GM06990 (cell line): ENCODE measurements at regions not wholly inside any gene's neighbourhood (a gene's known extent, or its start where the extent isn't known, plus 50 kb on each side); places are given as distances from the start of the nearest gene placed in this dataset.

Source experiments
- DNase-seq: peaks from one replicate; pipeline ENCODE4 v3.0.0-alpha.2; 2011; ENCODE audit not compliant: insufficient read length; ENCODE audit errors: extremely low read depth
- H3K27me3 ChIP-seq: replicated peaks from 2 replicates; pipeline ENCODE4 v1.6.0; 2011; ENCODE audit warnings: low read length; ENCODE audit not compliant: control insufficient read depth, insufficient read depth
- H3K36me3 ChIP-seq: 2 replicates; pipeline ENCODE4 v1.5.1; 2011; ENCODE audit warnings: low read length; ENCODE audit not compliant: control insufficient read depth, insufficient read depth
- H3K4me3 ChIP-seq: replicated peaks from 2 replicates; pipeline ENCODE4 v1.5.1; 2011; ENCODE audit warnings: low read depth, mild to moderate bottlenecking, control low read depth, low read length
- TF ChIP-seq, protein P1 (sequence below): IDR thresholded peaks from 2 replicates; pipeline ENCODE4 v1.5.1; 2011; ENCODE audit warnings: low read length, control low read depth, mild to moderate bottlenecking, inconsistent platforms; ENCODE audit not compliant: insufficient read depth, poor library complexity, severe bottlenecking

DNA sequence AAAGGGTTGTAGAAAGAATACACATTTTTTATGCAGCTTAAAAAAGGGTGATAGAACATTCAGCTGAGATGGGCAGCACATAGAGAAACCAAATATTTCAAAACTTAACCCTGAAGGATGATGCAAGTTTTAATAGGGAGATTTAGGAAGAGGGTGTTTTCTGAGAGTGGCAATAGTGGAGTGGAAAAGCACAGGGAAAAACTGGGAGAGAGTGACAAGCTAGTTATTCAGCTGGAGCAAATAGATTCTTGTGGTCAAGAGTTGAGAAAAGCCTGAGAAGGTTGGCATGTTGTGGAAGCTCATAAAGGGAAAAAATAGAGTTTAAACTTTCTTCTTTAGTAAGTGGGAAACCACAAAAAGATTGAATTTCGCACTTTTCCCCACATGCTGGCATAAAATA is 359.6 kb upstream of the PITX2 start:
- Histone ChIP-seq H3K27me3 (no peaks in the 10 kb centered on the region), H3K36me3 (no peaks in the 10 kb centered on the region), H3K4me3 (no peak overlapping the region)
- TF ChIP-seq, protein P1, sequence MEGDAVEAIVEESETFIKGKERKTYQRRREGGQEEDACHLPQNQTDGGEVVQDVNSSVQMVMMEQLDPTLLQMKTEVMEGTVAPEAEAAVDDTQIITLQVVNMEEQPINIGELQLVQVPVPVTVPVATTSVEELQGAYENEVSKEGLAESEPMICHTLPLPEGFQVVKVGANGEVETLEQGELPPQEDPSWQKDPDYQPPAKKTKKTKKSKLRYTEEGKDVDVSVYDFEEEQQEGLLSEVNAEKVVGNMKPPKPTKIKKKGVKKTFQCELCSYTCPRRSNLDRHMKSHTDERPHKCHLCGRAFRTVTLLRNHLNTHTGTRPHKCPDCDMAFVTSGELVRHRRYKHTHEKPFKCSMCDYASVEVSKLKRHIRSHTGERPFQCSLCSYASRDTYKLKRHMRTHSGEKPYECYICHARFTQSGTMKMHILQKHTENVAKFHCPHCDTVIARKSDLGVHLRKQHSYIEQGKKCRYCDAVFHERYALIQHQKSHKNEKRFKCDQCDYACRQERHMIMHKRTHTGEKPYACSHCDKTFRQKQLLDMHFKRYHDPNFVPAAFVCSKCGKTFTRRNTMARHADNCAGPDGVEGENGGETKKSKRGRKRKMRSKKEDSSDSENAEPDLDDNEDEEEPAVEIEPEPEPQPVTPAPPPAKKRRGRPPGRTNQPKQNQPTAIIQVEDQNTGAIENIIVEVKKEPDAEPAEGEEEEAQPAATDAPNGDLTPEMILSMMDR: no peak
- DNase-seq: no peak

DNA sequence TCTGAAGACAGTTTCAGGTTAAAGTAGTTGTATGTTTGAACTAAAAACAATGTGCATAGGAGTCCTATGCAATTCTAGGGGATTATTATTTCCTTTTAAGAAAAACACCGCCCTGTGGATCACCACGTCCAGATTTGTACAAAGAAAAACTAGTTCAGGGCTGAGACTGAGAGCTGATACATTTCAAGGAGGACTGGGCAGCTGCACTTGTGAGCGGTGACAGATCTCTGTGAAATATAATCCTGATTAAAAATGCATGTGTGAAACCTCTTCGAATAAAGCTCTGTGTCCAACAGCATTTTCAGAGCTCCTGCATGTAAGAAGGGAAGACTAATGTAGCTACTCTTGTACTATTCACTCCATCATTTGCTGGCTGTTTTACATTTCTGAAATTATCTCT is 365.8 kb upstream of the PITX2 start:
- no peaks in the 10 kb centered on the region for H3K27me3 ChIP-seq
- TF ChIP-seq, protein P1: no peak
- H3K4me3 ChIP-seq: no peak overlapping the region
- no peak for DNase-seq
- no peaks in the 10 kb centered on the region for H3K36me3 ChIP-seq

DNA sequence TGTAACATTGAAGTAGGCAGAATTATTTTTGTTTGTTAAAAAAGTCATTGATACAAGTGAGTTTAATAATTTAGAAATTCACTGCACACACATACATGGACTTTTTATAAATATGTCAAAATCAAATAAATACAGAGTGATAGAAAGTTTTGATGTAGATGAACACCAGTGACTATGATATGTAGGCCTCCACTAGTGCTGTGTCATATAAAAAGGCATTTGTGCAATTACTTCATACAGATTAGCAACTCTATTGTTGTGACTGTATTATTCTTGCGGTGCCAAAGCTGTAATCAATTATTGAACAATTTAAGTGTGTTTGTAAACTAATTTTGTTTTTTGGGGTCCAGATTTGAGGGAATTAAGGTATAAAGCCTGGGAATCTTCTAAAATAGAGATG is 366.2 kb upstream of the PITX2 start:
- no peaks in the 10 kb centered on the region for H3K36me3 ChIP-seq
- no peak for DNase-seq
- no peaks in the 10 kb centered on the region for H3K27me3 ChIP-seq
- H3K4me3 ChIP-seq: no peak overlapping the region
- TF ChIP-seq, protein P1: no peak

DNA sequence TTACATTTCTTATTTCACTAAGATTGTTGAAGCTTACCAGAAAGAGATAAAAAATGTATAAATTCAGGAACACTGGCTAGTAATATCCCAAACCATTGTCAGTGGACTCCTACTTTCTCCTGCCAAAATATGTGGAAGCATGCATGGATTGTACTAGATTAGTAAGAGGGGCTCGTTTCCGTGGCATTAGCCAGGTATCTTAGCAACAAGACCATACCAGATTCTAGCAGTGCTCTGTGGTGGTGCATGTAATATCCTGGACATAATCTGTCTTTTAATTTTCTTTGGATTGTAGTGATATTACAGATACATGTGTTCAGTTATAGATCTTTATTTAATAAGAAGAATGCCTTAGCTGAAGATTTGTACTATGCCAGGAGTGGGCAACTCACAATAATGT is 371.9 kb upstream of the PITX2 start:
- Histone ChIP-seq H3K27me3 (no peaks in the 10 kb centered on the region), H3K4me3 (no peak overlapping the region), H3K36me3 (no peaks in the 10 kb centered on the region)
- DNase-seq: no peak
- TF ChIP-seq, protein P1: no peak

DNA sequence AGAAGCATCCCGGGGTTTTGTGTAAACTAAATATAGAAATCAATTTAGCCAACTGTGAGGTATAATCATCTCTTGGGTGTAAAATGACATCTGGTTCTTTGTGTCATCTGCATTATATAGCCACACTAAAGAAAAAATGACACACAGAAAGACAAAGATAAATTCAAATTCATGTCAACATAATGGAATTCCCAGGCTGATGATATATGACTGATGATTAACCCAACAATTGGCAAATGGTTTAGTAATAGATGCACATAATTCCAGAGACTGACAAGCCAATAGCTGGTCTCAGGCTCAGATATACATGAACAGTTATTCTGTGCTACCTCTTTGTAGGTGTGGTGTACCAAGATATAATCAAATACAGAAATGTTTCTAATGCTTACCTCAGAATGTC is 375.4 kb upstream of the PITX2 start:
- no peak for DNase-seq
- no peak overlapping the region for H3K4me3 ChIP-seq
- TF ChIP-seq, protein P1: no peak

DNA sequence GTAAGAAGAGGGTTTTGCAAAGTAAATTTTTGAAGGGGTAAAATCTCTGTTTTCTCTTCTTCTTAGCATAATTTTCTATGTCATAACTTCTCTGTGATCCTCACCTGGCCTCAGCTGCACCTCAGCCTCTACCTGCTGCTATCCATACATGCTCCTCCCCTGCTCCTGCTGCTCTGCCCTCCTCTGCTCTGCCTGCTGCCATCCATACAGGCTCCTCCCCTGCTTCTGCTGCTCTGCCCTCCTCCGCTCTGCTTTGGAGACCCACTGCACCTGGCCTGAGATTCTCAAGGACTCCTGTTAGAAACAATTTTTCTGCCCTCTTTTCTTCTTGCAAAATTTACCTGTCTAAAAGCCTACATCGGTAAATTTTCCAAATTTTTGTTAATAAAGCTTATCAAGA is 388.6 kb upstream of the PITX2 start:
- no peaks in the 10 kb centered on the region for H3K27me3 ChIP-seq
- no peak overlapping the region for H3K4me3 ChIP-seq
- no peaks in the 10 kb centered on the region for H3K36me3 ChIP-seq
- no peak for DNase-seq
- TF ChIP-seq, protein P1: no peak

More for the DNA sequence above, 375.4 kb upstream of the PITX2 start:
- Histone ChIP-seq H3K36me3 (no peaks in the 10 kb centered on the region), H3K27me3 (no peaks in the 10 kb centered on the region)
